ENCODE measurements at regions not wholly inside any gene's neighbourhood (a gene's known extent, or its start where the extent isn't known, plus 50 kb on each side); places are given as distances from the start of the nearest gene placed in this dataset.

DNA sequence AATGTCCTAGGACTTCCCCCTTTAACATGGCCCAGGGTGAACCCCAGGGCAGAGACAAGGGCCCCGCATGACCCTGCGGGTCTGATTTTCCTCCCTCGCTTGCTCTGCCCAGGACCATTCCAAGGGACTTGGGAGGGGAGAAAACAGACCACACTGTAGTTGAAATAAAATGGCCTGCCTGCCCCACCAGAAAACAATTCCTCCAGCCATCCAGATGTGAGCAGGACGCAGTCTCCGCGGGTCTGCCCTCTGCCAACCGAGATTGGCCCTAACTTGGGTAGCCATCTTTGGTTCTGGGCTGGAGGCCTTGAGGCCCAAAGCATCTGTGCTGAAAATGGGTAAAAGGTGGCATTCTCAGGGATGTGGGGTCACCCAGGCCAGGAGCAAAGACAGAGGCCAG, 75.5 kb downstream of the RFLNA start:
- DNase-seq (ENCODE audit: low read depth, low spot score) = no peak

GRCh38 chr12:124369827-124370378, 75.0 kb downstream of the RFLNA start:
- no peak for DNase-seq (ENCODE audit: low read depth, low spot score)

DNA sequence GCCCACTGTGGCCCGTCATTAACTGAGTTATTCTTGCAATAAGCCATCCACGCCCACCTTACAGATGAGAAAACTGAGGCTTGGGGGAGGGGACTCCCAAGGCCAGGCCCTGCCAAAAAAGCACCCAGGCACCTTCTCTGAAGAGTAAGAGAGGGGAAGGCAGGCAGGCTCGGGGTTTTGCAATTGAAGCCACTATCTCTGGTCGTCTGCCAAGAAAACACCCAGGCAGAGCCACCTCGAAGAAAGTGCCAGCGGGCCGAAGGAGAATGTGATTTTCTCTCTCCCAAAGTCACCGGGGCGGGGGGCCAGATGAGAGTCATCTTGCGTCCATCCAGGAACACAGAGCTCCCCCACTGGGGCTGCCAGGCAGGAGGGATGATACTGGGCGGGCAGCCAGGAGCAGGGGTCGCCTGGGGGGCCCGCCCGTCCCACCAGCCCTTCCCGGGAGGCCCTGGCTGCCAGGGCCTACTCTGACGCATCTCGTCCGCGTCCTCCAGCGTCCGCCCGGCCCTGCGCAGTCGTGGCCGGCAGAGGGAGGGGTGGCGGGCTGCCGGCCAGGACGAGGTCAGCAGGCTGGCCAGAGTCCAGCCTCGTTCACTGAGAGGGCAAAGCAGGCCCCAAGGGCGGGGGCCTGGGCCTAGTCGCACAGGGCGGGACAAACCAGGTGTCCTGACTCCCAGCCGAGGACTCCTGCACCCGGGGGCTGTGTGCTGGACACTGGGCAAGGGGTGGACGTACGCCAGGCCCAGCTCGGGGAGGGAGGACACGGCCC, 74.3 kb downstream of the RFLNA start:
- DNase-seq (ENCODE audit: low read depth, low spot score) = no peak

DNA sequence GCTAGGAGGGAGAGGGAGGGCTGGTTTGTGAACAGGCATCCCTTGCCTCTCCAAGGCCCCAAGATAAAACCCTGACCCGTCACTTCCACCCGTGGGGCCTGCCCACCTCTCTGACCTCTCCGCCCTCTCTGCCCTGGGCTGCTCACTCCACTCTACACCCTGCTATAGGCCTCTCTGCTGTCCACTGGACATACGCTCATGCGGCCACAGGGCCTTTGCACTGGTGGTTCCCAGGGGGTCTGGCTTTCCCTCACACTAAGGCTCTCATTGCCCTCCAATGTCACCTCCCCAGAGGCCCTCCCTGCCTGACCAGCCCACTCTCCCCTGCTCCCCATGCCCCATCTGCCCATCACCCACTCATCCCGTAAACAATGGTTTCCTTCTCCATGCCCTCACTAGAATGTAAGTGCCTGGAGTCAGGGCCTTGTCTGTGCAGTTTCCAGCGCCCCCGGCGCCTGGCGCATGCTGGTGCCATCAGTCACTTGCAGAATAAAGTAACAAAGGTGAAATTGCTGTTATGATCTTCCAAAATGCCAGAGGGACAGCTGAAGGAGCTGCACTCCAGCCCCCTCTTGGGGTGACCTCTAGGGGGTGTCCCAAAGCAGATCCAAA, 73.6 kb downstream of the RFLNA start:
- DNase-seq (ENCODE audit: low read depth, low spot score) = no peak

GRCh38 chr12:124365726-124366430, 71.0 kb downstream of the RFLNA start:
- no peak for DNase-seq (ENCODE audit: low read depth, low spot score)
